Smooth muscle cell (in vitro differentiated cells): ENCODE measurements at regions not wholly inside any gene's neighbourhood (a gene's known extent, or its start where the extent isn't known, plus 50 kb on each side); places are given as distances from the start of the nearest gene placed in this dataset.

Source experiments
- DNase-seq: peaks from one replicate; lab custom pipeline; 2025; ENCODE audit not compliant: unreplicated experiment; lab: John Stamatoyannopoulos, UW
- H2AFZ ChIP-seq: fragments of 200-600 bp; sonication (generic); 2 replicates; pipeline ENCODE4 v1.6.0; 2016; ENCODE audit warnings: antibody characterized with exemption, low read depth, mild to moderate bottlenecking
- H3F3A ChIP-seq: fragments of 200-600 bp; sonication (generic); 2 replicates; pipeline ENCODE4 v1.6.0; 2017; ENCODE audit warnings: antibody characterized with exemption, low read depth
- H3K27ac ChIP-seq: fragments of 200-600 bp; sonication (generic); 2 replicates; pipeline ENCODE4 v1.5.1; 2016; ENCODE audit warnings: low read depth, mild to moderate bottlenecking
- H3K27me3 ChIP-seq: fragments of 200-600 bp; sonication (generic); 2 replicates; pipeline ENCODE4 v1.6.1; 2016; ENCODE audit warnings: low read depth, mild to moderate bottlenecking
- H3K36me3 ChIP-seq: fragments of 200-600 bp; sonication (generic); 2 replicates; pipeline ENCODE4 v1.5.1; 2016; ENCODE audit warnings: low read depth
- H3K4me1 ChIP-seq: fragments of 200-600 bp; sonication (generic); 2 replicates; pipeline ENCODE4 v1.5.1; 2016; ENCODE audit warnings: low read depth
- H3K4me2 ChIP-seq: fragments of 200-600 bp; sonication (generic); 2 replicates; pipeline ENCODE4 v1.6.0; 2016; ENCODE audit warnings: mild to moderate bottlenecking
- H3K4me3 ChIP-seq: fragments of 200-600 bp; sonication (generic); 2 replicates; pipeline ENCODE4 v1.5.1; 2016; ENCODE audit warnings: mild to moderate bottlenecking
- H3K79me2 ChIP-seq: fragments of 200-600 bp; sonication (generic); 2 replicates; pipeline ENCODE4 v1.6.0; 2016; ENCODE audit warnings: low read depth, mild to moderate bottlenecking
- H3K9ac ChIP-seq: fragments of 200-600 bp; sonication (generic); 2 replicates; pipeline ENCODE4 v1.6.0; 2016; ENCODE audit warnings: low read depth
- H3K9me3 ChIP-seq: fragments of 200-600 bp; sonication (generic); replicated peaks from 2 replicates; pipeline ENCODE4 v1.5.1; 2016; ENCODE audit warnings: low read depth
- H4K20me1 ChIP-seq: fragments of 200-600 bp; sonication (generic); 2 replicates; pipeline ENCODE4 v1.6.0; 2016; ENCODE audit warnings: low read depth
- CTCF ChIP-seq: fragments of 200-600 bp; sonication (generic); IDR thresholded peaks from 2 replicates; pipeline ENCODE4 v1.5.1; 2017; ENCODE audit warnings: borderline replicate concordance, mild to moderate bottlenecking, antibody characterized with exemption; ENCODE audit not compliant: insufficient read depth, poor library complexity, severe bottlenecking
- WGBS: methylation state at CpG from one replicate; pipeline ENCODE4 v1.1.7; 2016; ENCODE audit warnings: low lambda C conversion rate; 5-methylcytosine and 5-hydroxymethylcytosine counted together

GRCh38 chr2:204027091-204027490, 90.5 kb downstream of the ICOS start:
- DNase-seq, result no peak
- Histone ChIP-seq H3K4me2 (no peak overlapping the region), H4K20me1 (no peaks in the 10 kb centered on the region), H3K4me3 (no peak overlapping the region), H3K36me3 (no peaks in the 10 kb centered on the region), H2AFZ (no peak overlapping the region), H3K4me1 (no peaks in the 10 kb centered on the region), H3F3A (no peaks in the 10 kb centered on the region), H3K9me3 (no peaks in the 10 kb centered on the region), H3K79me2 (no peaks in the 10 kb centered on the region), H3K27me3 (no peaks in the 10 kb centered on the region), H3K27ac (no peak overlapping the region), H3K9ac (no peak overlapping the region)
- 29% methylated on average over 3 of the region's 3 CpGs for WGBS
- TF ChIP-seq CTCF, result no peak

GRCh38 chr2:204030322-204030721, 93.8 kb downstream of the ICOS start:
- H3K9me3 ChIP-seq, result no peaks in the 10 kb centered on the region
- no peak overlapping the region for H3K27ac ChIP-seq
- no peak overlapping the region for H3K4me3 ChIP-seq
- no peak overlapping the region for H2AFZ ChIP-seq
- no peak overlapping the region for H3K4me2 ChIP-seq
- TF ChIP-seq CTCF, result no peak
- H3F3A ChIP-seq, result no peaks in the 10 kb centered on the region
- no peaks in the 10 kb centered on the region for H3K4me1 ChIP-seq
- 92% methylated on average over 2 of the region's 2 CpGs for WGBS
- H4K20me1 ChIP-seq, result no peaks in the 10 kb centered on the region
- no peaks in the 10 kb centered on the region for H3K36me3 ChIP-seq
- DNase-seq, result no peak
- H3K9ac ChIP-seq, result no peak overlapping the region
- no peaks in the 10 kb centered on the region for H3K79me2 ChIP-seq
- H3K27me3 ChIP-seq, result no peaks in the 10 kb centered on the region

GRCh38 chr2:204031056-204031455, 94.5 kb downstream of the ICOS start:
- DNase-seq, result no peak
- Histone ChIP-seq H3K9ac (no peak overlapping the region), H3K36me3 (no peaks in the 10 kb centered on the region), H3K4me2 (no peak overlapping the region), H3K27ac (no peak overlapping the region), H3K27me3 (no peaks in the 10 kb centered on the region), H4K20me1 (no peaks in the 10 kb centered on the region), H3K4me1 (no peaks in the 10 kb centered on the region), H3F3A (no peaks in the 10 kb centered on the region), H3K4me3 (no peak overlapping the region), H3K79me2 (no peaks in the 10 kb centered on the region), H2AFZ (no peak overlapping the region), H3K9me3 (no peaks in the 10 kb centered on the region)
- WGBS, result 75% methylated on average over 4 of the region's 4 CpGs
- TF ChIP-seq CTCF, result no peak

GRCh38 chr2:204032301-204032700, 95.7 kb downstream of the ICOS start:
- WGBS, result 91% methylated on average over 1 of the region's 1 CpG
- no peaks in the 10 kb centered on the region for H3F3A ChIP-seq
- no peaks in the 10 kb centered on the region for H3K4me1 ChIP-seq
- no peak overlapping the region for H3K9ac ChIP-seq
- no peaks in the 10 kb centered on the region for H3K79me2 ChIP-seq
- no peak overlapping the region for H3K27ac ChIP-seq
- no peaks in the 10 kb centered on the region for H4K20me1 ChIP-seq
- H3K4me3 ChIP-seq, result no peak overlapping the region
- TF ChIP-seq CTCF, result no peak
- DNase-seq, result no peak
- H3K9me3 ChIP-seq, result no peaks in the 10 kb centered on the region
- no peak overlapping the region for H2AFZ ChIP-seq
- H3K4me2 ChIP-seq, result no peak overlapping the region
- no peaks in the 10 kb centered on the region for H3K27me3 ChIP-seq
- no peaks in the 10 kb centered on the region for H3K36me3 ChIP-seq
